HCT116 (cell line): ENCODE measurements at regions not wholly inside any gene's neighbourhood (a gene's known extent, or its start where the extent isn't known, plus 50 kb on each side); places are given as distances from the start of the nearest gene placed in this dataset.

Experiments used
- ATAC-seq: fragments of 200-7000 bp; cut with Tn5 transposase; 2 replicates; pipeline ENCODE4 v1.9.1; 2020; ENCODE audit warnings: mild to moderate bottlenecking, moderate library complexity
- BruUV-seq: library from RNA; stranded (reverse); fragments of 400-500 nt; replicated peaks from 2 replicates; lab custom pipeline; 2021; lab: Mats Ljungman, UMichigan
- CTCF ChIA-PET: fragments of 300-600 bp; sonication (Branson Sonifier 250); formaldehyde crosslinking; loops from one replicate; lab custom pipeline; 2021; ENCODE audit warnings: antibody characterized with exemption; lab: Charles Lee
- POLR2A ChIA-PET: fragments of 300-600, 350-600 bp; sonication (Branson Sonifier 250); formaldehyde crosslinking; loops from one replicate; lab custom pipeline; 2021; ENCODE audit warnings: antibody characterized with exemption; lab: Charles Lee
- RAD21 ChIA-PET, 2 experiments: fragments of 300-600 bp; sonication (Branson Sonifier 250); formaldehyde crosslinking; loops; one replicate each; lab custom pipeline; 2023; ENCODE audit warnings: low total read pairs in 2 of 2; ENCODE audit not compliant: uncharacterized antibody in 2 of 2, unreplicated experiment in 2 of 2, low non-redundant PET in 1 of 2; lab: Charles Lee
- DNase-seq: peaks from one replicate; pipeline ENCODE4 v3.0.0-alpha.2; 2010; ENCODE audit warnings: low read depth, low spot score
- H2AFZ ChIP-seq: fragments of 200-600 bp; shearing (Covaris generic), sonication (generic); 2 replicates; pipeline ENCODE4 v1.6.1; 2017; ENCODE audit warnings: low read depth, mixed run types, mixed read lengths, antibody characterized with exemption, low read length; ENCODE audit not compliant: poor library complexity, severe bottlenecking
- H3K27ac ChIP-seq: 2 replicates; pipeline ENCODE4 v1.5.1; 2012; ENCODE audit warnings: low read depth, low read length
- H3K27me3 ChIP-seq: fragments of 200-600 bp; sonication (generic); 2 replicates; pipeline ENCODE4 v1.6.1; 2016; ENCODE audit warnings: mixed run types, low read length, mixed read lengths; ENCODE audit not compliant: insufficient read depth
- H3K36me3 ChIP-seq, 2 experiments: fragments of 200-500 bp in 1 of 2; fragments of 200-600 bp in 1 of 2; sonication (Bioruptor generic) in 1 of 2; sonication (generic) in 1 of 2; 2 replicates each; pipeline versions ENCODE4 v1.5.1 to v1.6.1; 2014 to 2016; ENCODE audit warnings: low read length in 2 of 2, inconsistent platforms in 1 of 2, mixed read lengths in 1 of 2, mixed run types in 1 of 2; ENCODE audit not compliant: insufficient read depth in 2 of 2, control insufficient read depth in 1 of 2
- H3K4me1 ChIP-seq, 2 experiments: fragments of 200-600 bp in 1 of 2; sonication (generic) in 1 of 2; 2 replicates each; pipeline versions ENCODE4 v1.5.1 to v1.6.1; 2012 to 2017; ENCODE audit warnings: low read length in 2 of 2, inconsistent platforms in 1 of 2, mild to moderate bottlenecking in 1 of 2, mixed read lengths in 1 of 2, mixed run types in 1 of 2, moderate library complexity in 1 of 2; ENCODE audit not compliant: insufficient read depth in 2 of 2, control insufficient read depth in 1 of 2
- H3K4me2 ChIP-seq: fragments of 200-600 bp; sonication (generic); 2 replicates; pipeline ENCODE4 v1.6.1; 2017; ENCODE audit warnings: mixed run types, low read length, mixed read lengths
- H3K4me3 ChIP-seq, 2 experiments: fragments of 200-600 bp in 1 of 2; sonication (generic) in 1 of 2; replicated peaks in 1 of 2; 2 replicates each; pipeline ENCODE4 v1.5.1; 2011 to 2016; ENCODE audit warnings: low read length in 2 of 2, control low read depth in 1 of 2, low read depth in 1 of 2, mild to moderate bottlenecking in 1 of 2, mixed read lengths in 1 of 2, mixed run types in 1 of 2
- H3K79me2 ChIP-seq: fragments of 200-600 bp; sonication (generic); 2 replicates; pipeline ENCODE4 v1.6.1; 2017; ENCODE audit warnings: mild to moderate bottlenecking, mixed run types, low read length, moderate library complexity, mixed read lengths; ENCODE audit not compliant: insufficient read depth
- H3K9ac ChIP-seq: fragments of 200-600 bp; sonication (generic); 2 replicates; pipeline ENCODE4 v1.6.1; 2016; ENCODE audit warnings: low read length, mixed read lengths
- H3K9me2 ChIP-seq: fragments of 200-600 bp; sonication (generic), shearing (Covaris generic); 2 replicates; pipeline ENCODE4 v1.6.1; 2017; ENCODE audit warnings: mixed run types, mild to moderate bottlenecking, moderate library complexity; ENCODE audit not compliant: insufficient read depth
- H3K9me3 ChIP-seq, 2 experiments: fragments of 200-500 bp in 1 of 2; fragments of 200-600 bp in 1 of 2; sonication (Bioruptor generic) in 1 of 2; sonication (generic) in 1 of 2; 2 replicates each; pipeline ENCODE4 v1.6.1; 2014 to 2017; ENCODE audit warnings: low read length in 2 of 2, mixed read lengths in 2 of 2, inconsistent platforms in 1 of 2, low read depth in 1 of 2, mild to moderate bottlenecking in 1 of 2, mixed run types in 1 of 2, moderate library complexity in 1 of 2; ENCODE audit not compliant: control insufficient read depth in 1 of 2, insufficient read depth in 1 of 2
- H4K20me1 ChIP-seq: fragments of 200-600 bp; sonication (generic), shearing (Covaris generic); 2 replicates; pipeline ENCODE4 v1.6.1; 2017; ENCODE audit warnings: mixed run types, mild to moderate bottlenecking, moderate library complexity; ENCODE audit not compliant: insufficient read depth
- EGR1 ChIP-seq: IDR thresholded peaks from 2 replicates; pipeline ENCODE4 v1.6.1; 2012; ENCODE audit warnings: low read depth
- EZH2 ChIP-seq: fragments of 200-600 bp; sonication (generic); IDR thresholded peaks from 2 replicates; pipeline ENCODE4 v1.6.1; 2017; ENCODE audit warnings: antibody characterized with exemption, mixed run types
- FOSL1 ChIP-seq: IDR thresholded peaks from 2 replicates; pipeline ENCODE4 v1.6.1; 2012; ENCODE audit warnings: low read depth
- JUND ChIP-seq: IDR thresholded peaks from 2 replicates; pipeline ENCODE4 v1.6.1; 2012
- POLR2A ChIP-seq: IDR thresholded peaks from 2 replicates; pipeline ENCODE4 v1.7.0; 2011; ENCODE audit warnings: borderline replicate concordance; ENCODE audit not compliant: insufficient read depth, insufficient read length; ENCODE audit errors: extremely low read depth
- SIN3A ChIP-seq: IDR thresholded peaks from 2 replicates; pipeline ENCODE4 v1.6.1; 2012; ENCODE audit warnings: low read depth
- YY1 ChIP-seq: IDR thresholded peaks from 2 replicates; pipeline ENCODE4 v1.6.1; 2011; ENCODE audit warnings: low read length, low read depth, moderate library complexity, mild to moderate bottlenecking; ENCODE audit not compliant: insufficient replicate concordance; ENCODE audit errors: extremely low read depth
- ZNF274 ChIP-seq: fragments of 200-500 bp; sonication (Bioruptor generic); IDR thresholded peaks from 2 replicates; pipeline ENCODE4 v1.6.1; 2014; ENCODE audit warnings: mild to moderate bottlenecking, low read depth, low read length, inconsistent platforms
- intact Hi-C: fragments of 100-400 bp; cut with micrococcal nuclease; formaldehyde crosslinking; loops from 2 replicates; pipeline ENCODE4 v1.10.0; 2022
- TF ChIP-seq, protein P1 (sequence below): IDR thresholded peaks from 2 replicates; pipeline ENCODE4 v1.6.1; 2011; ENCODE audit warnings: mild to moderate bottlenecking, low read length, moderate library complexity; ENCODE audit not compliant: insufficient replicate concordance; ENCODE audit errors: extremely low read depth
- TF ChIP-seq, protein P2 (sequence below): IDR thresholded peaks from 2 replicates; pipeline ENCODE4 v1.6.1; 2012; ENCODE audit warnings: low read depth

DNA sequence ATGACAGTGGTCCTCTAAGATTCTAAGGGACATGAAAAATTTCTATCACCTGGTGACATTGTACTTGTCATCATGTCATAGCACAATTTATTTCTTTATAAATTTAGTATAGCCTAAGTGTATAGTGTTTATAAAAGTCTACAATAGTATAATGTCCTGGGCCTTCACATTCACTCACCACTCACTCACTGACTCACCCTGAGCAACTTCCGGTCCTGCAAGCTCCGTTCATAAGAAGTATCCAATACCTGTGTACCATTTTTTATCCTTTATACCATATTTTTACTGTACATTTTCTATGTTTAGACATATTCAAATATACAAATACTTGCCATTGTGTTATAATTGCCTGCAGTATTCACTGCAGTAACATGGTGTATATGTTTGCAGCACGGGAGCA, 72.8 kb upstream of the DSEL start:
- POLR2A ChIA-PET = no interaction called here
- no TSS peak for BruUV-seq

DNA sequence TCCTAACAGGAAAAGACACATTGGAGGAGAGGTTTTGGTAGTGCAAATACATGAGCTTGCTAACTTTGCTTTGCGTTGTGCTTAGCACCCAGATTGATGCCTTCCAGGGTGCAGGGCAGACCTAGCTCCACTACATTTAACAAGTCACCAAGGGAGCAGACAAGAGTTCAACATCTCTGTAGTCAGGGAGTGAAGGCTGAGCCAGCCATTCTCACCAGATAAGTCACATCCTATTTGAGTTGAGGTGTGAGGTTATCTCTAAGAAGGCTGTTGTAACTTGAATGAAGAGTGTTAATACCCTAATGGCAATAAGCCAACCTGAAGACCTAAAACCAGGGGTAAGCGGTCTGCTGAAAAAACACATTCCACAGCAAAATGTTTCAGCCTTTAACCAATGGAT, 69.6 kb upstream of the DSEL start:
- no TSS peak for BruUV-seq
- H4K20me1 ChIP-seq = no peaks in the 10 kb centered on the region
- TF ChIP-seq EGR1 = no peak
- no peak for TF ChIP-seq JUND
- no peak for TF ChIP-seq YY1
- TF ChIP-seq FOSL1 = no peak
- TF ChIP-seq ZNF274 = no peak
- TF ChIP-seq, protein P1, sequence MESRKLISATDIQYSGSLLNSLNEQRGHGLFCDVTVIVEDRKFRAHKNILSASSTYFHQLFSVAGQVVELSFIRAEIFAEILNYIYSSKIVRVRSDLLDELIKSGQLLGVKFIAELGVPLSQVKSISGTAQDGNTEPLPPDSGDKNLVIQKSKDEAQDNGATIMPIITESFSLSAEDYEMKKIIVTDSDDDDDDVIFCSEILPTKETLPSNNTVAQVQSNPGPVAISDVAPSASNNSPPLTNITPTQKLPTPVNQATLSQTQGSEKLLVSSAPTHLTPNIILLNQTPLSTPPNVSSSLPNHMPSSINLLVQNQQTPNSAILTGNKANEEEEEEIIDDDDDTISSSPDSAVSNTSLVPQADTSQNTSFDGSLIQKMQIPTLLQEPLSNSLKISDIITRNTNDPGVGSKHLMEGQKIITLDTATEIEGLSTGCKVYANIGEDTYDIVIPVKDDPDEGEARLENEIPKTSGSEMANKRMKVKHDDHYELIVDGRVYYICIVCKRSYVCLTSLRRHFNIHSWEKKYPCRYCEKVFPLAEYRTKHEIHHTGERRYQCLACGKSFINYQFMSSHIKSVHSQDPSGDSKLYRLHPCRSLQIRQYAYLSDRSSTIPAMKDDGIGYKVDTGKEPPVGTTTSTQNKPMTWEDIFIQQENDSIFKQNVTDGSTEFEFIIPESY = no peak
- intact Hi-C loops = no loop called here
- no peak overlapping the region for H3K4me3 ChIP-seq
- no peaks in the 10 kb centered on the region for H3K27me3 ChIP-seq
- H3K9me3 ChIP-seq = peaks cover 15 to 24% of the 10 kb centered on the region in 2 experiments; a peak in 2 of 4 replicates
- RAD21 ChIA-PET = no interaction called here
- no peaks in the 10 kb centered on the region for H3K9me2 ChIP-seq
- no peak overlapping the region for H3K4me2 ChIP-seq
- H3K9ac ChIP-seq = no peak overlapping the region
- no peak overlapping the region for H3K27ac ChIP-seq
- no peak overlapping the region for H2AFZ ChIP-seq
- ATAC-seq (no peak), DNase-seq (no peak)
- CTCF ChIA-PET = no interaction called here
- H3K36me3 ChIP-seq = no peaks in the 10 kb centered on the region
- no peaks in the 10 kb centered on the region for H3K79me2 ChIP-seq
- H3K4me1 ChIP-seq = no peaks in the 10 kb centered on the region
- POLR2A ChIA-PET = no interaction called here

More for the DNA sequence above, 72.8 kb upstream of the DSEL start:
- Histone ChIP-seq H3K9me3 (peaks cover 12 to 19% of the 10 kb centered on the region in 2 experiments; a peak in 2 of 4 replicates), H3K9me2 (no peaks in the 10 kb centered on the region), H3K36me3 (no peaks in the 10 kb centered on the region), H3K4me2 (no peak overlapping the region), H2AFZ (no peak overlapping the region), H3K4me3 (no peak overlapping the region), H4K20me1 (no peaks in the 10 kb centered on the region), H3K27me3 (no peaks in the 10 kb centered on the region), H3K79me2 (no peaks in the 10 kb centered on the region), H3K4me1 (no peaks in the 10 kb centered on the region), H3K9ac (no peak overlapping the region), H3K27ac (no peak overlapping the region)
- ATAC-seq (no peak), DNase-seq (no peak)
- RAD21 ChIA-PET = no interaction called here
- TF ChIP-seq, protein P2, sequence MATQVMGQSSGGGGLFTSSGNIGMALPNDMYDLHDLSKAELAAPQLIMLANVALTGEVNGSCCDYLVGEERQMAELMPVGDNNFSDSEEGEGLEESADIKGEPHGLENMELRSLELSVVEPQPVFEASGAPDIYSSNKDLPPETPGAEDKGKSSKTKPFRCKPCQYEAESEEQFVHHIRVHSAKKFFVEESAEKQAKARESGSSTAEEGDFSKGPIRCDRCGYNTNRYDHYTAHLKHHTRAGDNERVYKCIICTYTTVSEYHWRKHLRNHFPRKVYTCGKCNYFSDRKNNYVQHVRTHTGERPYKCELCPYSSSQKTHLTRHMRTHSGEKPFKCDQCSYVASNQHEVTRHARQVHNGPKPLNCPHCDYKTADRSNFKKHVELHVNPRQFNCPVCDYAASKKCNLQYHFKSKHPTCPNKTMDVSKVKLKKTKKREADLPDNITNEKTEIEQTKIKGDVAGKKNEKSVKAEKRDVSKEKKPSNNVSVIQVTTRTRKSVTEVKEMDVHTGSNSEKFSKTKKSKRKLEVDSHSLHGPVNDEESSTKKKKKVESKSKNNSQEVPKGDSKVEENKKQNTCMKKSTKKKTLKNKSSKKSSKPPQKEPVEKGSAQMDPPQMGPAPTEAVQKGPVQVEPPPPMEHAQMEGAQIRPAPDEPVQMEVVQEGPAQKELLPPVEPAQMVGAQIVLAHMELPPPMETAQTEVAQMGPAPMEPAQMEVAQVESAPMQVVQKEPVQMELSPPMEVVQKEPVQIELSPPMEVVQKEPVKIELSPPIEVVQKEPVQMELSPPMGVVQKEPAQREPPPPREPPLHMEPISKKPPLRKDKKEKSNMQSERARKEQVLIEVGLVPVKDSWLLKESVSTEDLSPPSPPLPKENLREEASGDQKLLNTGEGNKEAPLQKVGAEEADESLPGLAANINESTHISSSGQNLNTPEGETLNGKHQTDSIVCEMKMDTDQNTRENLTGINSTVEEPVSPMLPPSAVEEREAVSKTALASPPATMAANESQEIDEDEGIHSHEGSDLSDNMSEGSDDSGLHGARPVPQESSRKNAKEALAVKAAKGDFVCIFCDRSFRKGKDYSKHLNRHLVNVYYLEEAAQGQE = no peak
- TF ChIP-seq EZH2 (no peak), EGR1 (no peak), SIN3A (no peak), POLR2A (no peak)
- CTCF ChIA-PET = no interaction called here
- intact Hi-C loops = no loop called here
